Natural killer cell treated with Interleukin-12 subunit alpha and Interleukin-12 subunit beta and Interleukin-15 and Interleukin-18, amount 100 ng/mL, for 72 hours (primary cell): ENCODE measurements at regions not wholly inside any gene's neighbourhood (a gene's known extent, or its start where the extent isn't known, plus 50 kb on each side); places are given as distances from the start of the nearest gene placed in this dataset.

Experiments used
- ATAC-seq, 2 donors: fragments of 150-1000 bp; cut with Tn5 transposase in 1 of 2; sonication (Bioruptor Pico), chemical (Tn5 transposase) in 1 of 2; 2 replicates each; pipeline ENCODE4 v1.10.0; 2021
- DNase-seq: peaks from one replicate; pipeline ENCODE4 v3.0.0; 2022; ENCODE audit warnings: low spot score
- H3K27ac Mint-ChIP-seq, 2 donors: 1 replicate in 1 of 2; 2 replicates in 1 of 2; pipeline ENCODE4 v1.8.0; 2022; ENCODE audit warnings: mixed read lengths in 2 of 2, mild to moderate bottlenecking in 1 of 2, moderate library complexity in 1 of 2
- H3K27me3 Mint-ChIP-seq, 2 donors: 1 replicate in 1 of 2; 2 replicates in 1 of 2; pipeline ENCODE4 v1.8.0; 2022; ENCODE audit warnings: mixed read lengths in 2 of 2
- H3K36me3 Mint-ChIP-seq: one replicate; pipeline ENCODE4 v1.8.0; 2022; ENCODE audit warnings: mixed read lengths
- H3K4me1 Mint-ChIP-seq, 2 donors: 1 replicate in 1 of 2; 2 replicates in 1 of 2; pipeline ENCODE4 v1.8.0; 2022; ENCODE audit warnings: low read depth in 2 of 2, mixed read lengths in 2 of 2, mild to moderate bottlenecking in 1 of 2
- H3K4me3 Mint-ChIP-seq: one replicate; pipeline ENCODE4 v1.8.0; 2022; ENCODE audit warnings: mixed read lengths
- H3K9me3 Mint-ChIP-seq: 2 replicates; pipeline ENCODE4 v1.8.0; 2022; ENCODE audit warnings: mixed read lengths

DNA sequence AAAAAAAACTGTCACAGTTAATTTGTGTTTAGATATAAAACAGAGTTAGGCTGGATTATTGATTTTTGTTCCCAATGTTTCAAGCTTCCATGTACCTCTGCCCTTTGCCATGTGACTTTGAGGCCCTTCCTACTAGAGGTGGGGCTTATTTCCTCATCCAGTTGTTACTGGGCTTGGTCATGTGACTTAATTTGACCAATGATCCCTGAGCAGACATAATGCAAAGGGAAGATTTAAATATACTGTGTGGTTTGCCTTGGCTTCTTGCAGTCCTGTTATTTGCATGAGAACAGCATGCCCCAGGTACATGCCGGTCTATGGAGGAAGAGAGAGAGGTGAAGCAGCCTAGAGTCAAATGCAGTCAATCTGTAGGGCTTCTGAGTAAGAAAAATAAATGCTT, 347.0 kb downstream of the MIAT start:
- no peaks in the 10 kb centered on the region for H3K36me3 Mint-ChIP-seq
- no peaks in the 10 kb centered on the region for H3K4me1 Mint-ChIP-seq
- ATAC-seq (no peak), DNase-seq (no peak)
- H3K9me3 Mint-ChIP-seq = no peaks in the 10 kb centered on the region
- H3K27ac Mint-ChIP-seq = no peak overlapping the region
- H3K27me3 Mint-ChIP-seq = peaks cover 2 to 9% of the 10 kb centered on the region in 2 donors
- no peak overlapping the region for H3K4me3 Mint-ChIP-seq

DNA sequence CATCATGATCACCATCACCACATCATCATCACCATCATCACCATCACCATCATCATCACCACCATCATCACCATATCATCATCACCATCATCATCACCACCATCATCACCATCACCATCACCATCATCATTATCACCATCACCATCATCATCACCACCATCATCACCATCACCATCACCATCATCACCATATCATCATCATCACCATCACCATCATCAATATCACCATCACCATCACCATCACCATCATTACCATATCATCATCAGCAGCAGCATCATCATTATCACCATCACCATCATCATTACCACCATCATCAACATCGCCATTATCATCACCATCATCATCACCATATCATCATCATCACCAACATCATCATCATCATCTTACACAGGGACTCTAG, 351.1 kb downstream of the MIAT start:
- DNase-seq = no peak
- Mint-ChIP-seq H3K27ac (no peak overlapping the region), H3K36me3 (no peaks in the 10 kb centered on the region), H3K4me3 (no peak overlapping the region), H3K4me1 (no peaks in the 10 kb centered on the region), H3K27me3 (peaks cover 5 to 7% of the 10 kb centered on the region in 2 donors), H3K9me3 (no peaks in the 10 kb centered on the region)
- ATAC-seq = no peak

DNA sequence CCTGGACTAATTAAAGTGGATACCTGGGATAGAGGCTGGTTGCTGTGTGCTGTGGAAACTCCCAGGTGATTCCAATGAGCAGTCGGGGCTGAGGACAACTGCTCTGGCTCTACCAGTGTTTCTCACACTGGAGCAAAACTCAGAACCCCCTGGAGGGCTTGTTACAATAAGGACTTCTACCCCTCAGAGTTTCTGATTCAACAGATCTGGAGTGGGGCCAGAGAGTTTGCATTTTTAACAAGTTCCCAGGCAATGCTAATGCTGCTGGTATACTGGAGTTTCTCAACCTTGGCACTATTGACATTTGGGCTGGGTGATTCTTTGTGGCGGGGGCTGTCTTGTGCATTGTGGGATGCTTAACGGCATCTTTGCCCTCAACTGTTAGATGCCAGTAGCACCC, 353.7 kb downstream of the MIAT start:
- DNase-seq (no peak), ATAC-seq (no peak)
- H3K27me3 Mint-ChIP-seq = peaks cover 5 to 7% of the 10 kb centered on the region in 2 donors
- no peaks in the 10 kb centered on the region for H3K9me3 Mint-ChIP-seq
- H3K4me3 Mint-ChIP-seq = no peak overlapping the region
- no peak overlapping the region for H3K27ac Mint-ChIP-seq
- H3K36me3 Mint-ChIP-seq = no peaks in the 10 kb centered on the region
- H3K4me1 Mint-ChIP-seq = no peaks in the 10 kb centered on the region

DNA sequence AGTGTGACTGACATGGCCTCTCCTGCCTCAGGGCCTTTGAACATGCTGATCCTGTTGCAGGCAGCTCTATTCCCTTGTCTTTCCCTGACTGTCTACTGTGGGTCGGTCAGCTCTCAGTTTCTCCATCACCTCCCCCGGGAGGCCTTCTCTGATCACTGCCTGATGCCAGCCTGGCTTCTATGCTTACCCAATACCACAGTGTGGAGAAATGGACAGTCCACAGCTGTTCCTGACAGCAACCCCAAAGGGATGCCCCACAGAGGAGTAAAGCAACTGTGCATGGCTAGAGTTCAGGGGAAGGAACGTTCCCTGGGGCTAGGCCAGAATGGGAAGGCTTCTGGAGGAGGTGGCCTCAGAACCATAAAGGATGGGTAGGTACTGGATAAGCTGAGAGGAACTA, 354.3 kb downstream of the MIAT start:
- Mint-ChIP-seq H3K36me3 (no peaks in the 10 kb centered on the region), H3K9me3 (no peaks in the 10 kb centered on the region), H3K4me1 (no peaks in the 10 kb centered on the region), H3K27ac (no peak overlapping the region), H3K4me3 (no peak overlapping the region), H3K27me3 (peaks cover 5 to 7% of the 10 kb centered on the region in 2 donors)
- DNase-seq (no peak), ATAC-seq (no peak)

DNA sequence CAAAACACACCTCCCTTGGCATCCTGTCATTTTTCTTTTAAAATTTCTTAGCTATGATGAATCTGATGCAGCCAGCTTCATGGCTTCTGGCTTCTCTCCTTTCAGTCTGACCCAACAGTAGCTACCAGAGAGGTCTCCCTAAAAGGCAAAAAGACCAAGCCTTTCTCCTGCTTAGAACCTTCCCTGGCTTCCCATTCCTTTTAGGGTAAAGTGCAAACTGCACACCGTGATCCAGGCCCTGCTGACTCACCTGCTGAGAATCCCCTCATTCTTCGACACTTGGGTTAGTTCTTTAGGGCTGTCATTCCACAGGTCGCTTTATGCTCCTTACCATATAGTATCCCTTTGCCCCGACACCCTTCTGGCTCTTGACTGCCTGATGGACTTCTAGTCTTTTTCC, 362.4 kb downstream of the MIAT start:
- peaks cover 5% of the 10 kb centered on the region for H3K9me3 Mint-ChIP-seq
- H3K36me3 Mint-ChIP-seq = no peaks in the 10 kb centered on the region
- H3K27ac Mint-ChIP-seq = no peak overlapping the region
- no peaks in the 10 kb centered on the region for H3K4me1 Mint-ChIP-seq
- H3K4me3 Mint-ChIP-seq = no peak overlapping the region
- ATAC-seq = no peak
- no peak for DNase-seq
- peaks cover 24 to 42% of the 10 kb centered on the region in 2 donors for H3K27me3 Mint-ChIP-seq

DNA sequence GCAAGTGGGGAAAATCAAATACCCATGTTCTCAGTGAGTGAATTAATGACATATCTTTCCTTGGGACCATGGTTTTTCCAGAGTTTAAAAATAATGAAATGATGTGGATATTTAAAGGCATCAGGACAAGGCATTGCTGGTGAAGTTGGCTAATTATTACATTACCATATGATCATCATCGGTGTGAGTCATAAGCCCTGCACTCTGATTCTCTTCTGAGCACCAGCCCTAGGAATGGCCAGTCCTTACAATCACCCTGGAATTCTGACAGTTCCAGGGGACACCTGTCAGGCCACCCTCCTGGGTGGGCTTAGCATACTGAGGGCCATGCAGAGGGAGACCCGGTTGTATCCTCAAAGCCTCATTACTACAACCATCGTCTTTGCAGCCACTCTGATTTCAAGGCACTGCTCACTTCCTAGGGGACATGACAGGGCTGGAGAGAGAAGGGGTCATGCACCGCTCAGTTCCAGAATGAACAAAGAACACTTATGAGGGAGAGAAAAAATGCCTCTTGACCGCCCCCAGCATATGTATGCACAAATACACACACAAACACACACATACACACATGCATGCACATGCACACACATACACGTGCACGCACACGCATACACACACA, 365.0 kb downstream of the MIAT start:
- Mint-ChIP-seq H3K27me3 (peaks cover 31 to 48% of the 10 kb centered on the region in 2 donors), H3K4me1 (no peaks in the 10 kb centered on the region), H3K27ac (no peak overlapping the region), H3K4me3 (no peak overlapping the region), H3K36me3 (no peaks in the 10 kb centered on the region), H3K9me3 (peaks cover 5% of the 10 kb centered on the region)
- ATAC-seq = no peak
- no peak for DNase-seq

DNA sequence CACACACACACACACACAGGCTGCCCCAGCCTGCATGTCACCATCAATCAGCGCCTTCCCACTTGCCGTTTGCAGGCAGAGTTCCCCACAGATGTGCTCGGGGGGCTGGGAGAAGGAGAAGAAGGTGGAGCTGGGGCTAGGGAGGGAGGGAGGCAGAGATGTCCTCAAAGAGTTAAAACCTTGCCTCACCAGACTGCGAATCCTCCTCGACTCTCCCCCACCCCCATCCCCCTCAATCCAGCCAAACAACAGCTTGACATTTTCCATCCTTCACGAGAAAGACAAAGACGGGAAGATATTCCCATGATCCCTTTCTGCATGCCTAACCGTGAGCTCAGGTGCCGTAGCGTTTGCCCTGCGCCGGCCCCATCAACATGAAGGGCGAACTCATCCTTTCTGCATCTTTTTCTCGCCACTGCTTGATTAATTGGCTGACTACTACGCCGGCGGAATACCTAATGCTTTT, 365.5 kb downstream of the MIAT start:
- Mint-ChIP-seq H3K4me1 (no peaks in the 10 kb centered on the region), H3K27ac (no peak overlapping the region), H3K27me3 (peaks cover 28 to 42% of the 10 kb centered on the region in 2 donors), H3K36me3 (no peaks in the 10 kb centered on the region), H3K4me3 (no peak overlapping the region), H3K9me3 (peaks cover 5% of the 10 kb centered on the region)
- no peak for ATAC-seq
- DNase-seq = no peak

DNA sequence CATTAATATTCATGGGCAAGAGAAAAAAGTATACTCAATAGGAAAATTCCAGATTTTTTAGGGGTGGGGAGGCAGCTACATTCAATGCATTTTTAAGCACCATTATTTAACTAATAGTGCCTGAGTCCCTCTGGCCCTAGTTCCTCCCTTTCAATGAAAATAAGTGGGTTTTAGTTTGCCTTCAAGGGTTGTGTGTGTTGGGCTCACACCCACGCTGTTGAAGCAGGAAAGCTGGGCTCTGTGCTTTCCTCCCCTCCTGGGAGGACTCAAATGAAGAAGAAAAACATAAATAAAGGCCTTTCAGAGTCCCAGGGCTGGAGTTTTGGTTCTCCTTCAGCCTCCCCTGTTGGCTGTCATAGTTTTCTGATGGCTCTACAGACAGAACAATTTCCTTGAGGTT, 366.2 kb downstream of the MIAT start:
- no peak for DNase-seq
- H3K4me3 Mint-ChIP-seq = no peak overlapping the region

DNA sequence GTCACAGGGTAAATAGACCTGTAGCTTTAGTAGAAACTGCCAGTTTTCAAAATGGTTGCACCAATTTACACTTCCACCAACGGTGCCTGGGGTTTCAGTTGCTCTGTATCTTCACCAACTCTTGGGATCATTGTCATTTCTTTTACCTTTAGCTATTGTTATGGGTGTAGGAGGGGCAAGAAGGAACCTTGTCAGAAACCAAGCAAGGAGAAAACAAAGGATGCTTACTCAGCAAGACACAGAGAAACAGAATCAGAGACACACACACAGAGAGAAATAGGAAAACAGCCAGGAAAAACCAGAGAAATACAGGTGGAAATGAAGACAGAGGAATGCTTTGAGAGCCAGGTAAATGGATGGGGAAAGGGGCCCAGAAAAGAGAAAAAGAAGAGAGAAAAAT, 367.6 kb downstream of the MIAT start:
- no peaks in the 10 kb centered on the region for H3K9me3 Mint-ChIP-seq
- no peak overlapping the region for H3K27ac Mint-ChIP-seq
- H3K4me3 Mint-ChIP-seq = no peak overlapping the region
- ATAC-seq (no peak), DNase-seq (no peak)
- no peaks in the 10 kb centered on the region for H3K36me3 Mint-ChIP-seq
- peaks cover 16 to 22% of the 10 kb centered on the region in 2 donors for H3K27me3 Mint-ChIP-seq
- H3K4me1 Mint-ChIP-seq = no peaks in the 10 kb centered on the region

More for the DNA sequence above, 366.2 kb downstream of the MIAT start:
- Mint-ChIP-seq H3K36me3 (no peaks in the 10 kb centered on the region), H3K27ac (no peak overlapping the region), H3K4me1 (no peaks in the 10 kb centered on the region), H3K9me3 (peaks cover 2% of the 10 kb centered on the region), H3K27me3 (peaks cover 25 to 35% of the 10 kb centered on the region in 2 donors)
- ATAC-seq = no peak

DNA sequence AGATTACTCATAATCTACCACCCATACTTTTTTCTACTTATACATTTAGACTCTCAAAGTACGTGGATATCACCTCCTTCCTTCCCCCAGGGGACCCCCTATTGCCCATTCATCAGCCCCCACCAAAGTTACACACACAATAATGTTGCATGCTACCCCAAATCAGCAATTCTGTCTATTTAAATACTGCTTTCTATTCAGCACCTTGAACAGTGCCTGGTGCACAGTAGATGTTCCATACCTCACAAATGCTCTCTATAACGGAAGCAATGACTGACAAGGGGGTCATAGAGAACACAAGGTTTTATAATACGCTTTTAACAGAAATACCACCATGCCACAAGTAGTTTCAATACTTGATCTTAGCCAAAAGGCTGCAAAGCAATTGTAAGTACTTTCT, 370.7 kb downstream of the MIAT start:
- H3K4me1 Mint-ChIP-seq = no peaks in the 10 kb centered on the region
- no peak overlapping the region for H3K27ac Mint-ChIP-seq
- H3K9me3 Mint-ChIP-seq = no peaks in the 10 kb centered on the region
- no peak overlapping the region for H3K4me3 Mint-ChIP-seq
- DNase-seq = no peak
- peaks cover 17 to 23% of the 10 kb centered on the region in 2 donors for H3K27me3 Mint-ChIP-seq
- H3K36me3 Mint-ChIP-seq = no peaks in the 10 kb centered on the region
- ATAC-seq = no peak

DNA sequence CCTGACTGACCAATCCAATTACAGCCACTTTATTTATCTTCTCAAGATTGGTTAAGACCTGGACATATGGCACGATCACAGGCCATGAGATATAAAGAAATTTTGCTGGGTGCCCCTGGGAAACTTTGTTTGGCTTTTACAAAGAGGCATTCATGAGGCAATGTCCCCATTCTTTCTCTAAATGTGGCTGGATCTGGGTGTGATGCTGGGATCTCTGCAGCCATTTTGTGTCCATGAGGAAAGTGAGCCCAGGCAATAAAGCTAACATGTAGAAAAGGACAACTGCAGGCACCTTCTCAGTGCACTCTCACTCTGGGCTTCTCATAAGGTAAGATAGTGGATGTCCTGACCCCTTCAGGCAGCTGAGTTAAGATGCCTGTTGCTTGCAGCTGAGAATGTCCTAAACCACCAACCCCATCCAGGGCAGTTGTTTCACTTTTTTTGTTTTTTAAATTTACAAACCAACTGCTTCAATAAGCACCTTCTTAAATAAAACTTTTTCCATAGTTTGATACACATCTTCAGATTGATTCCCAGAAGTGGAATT, 372.3 kb downstream of the MIAT start:
- Mint-ChIP-seq H3K4me3 (no peak overlapping the region), H3K27ac (no peak overlapping the region), H3K9me3 (no peaks in the 10 kb centered on the region), H3K36me3 (no peaks in the 10 kb centered on the region), H3K4me1 (no peaks in the 10 kb centered on the region), H3K27me3 (peaks cover 25 to 32% of the 10 kb centered on the region in 2 donors)
- ATAC-seq = no peak
- no peak for DNase-seq

DNA sequence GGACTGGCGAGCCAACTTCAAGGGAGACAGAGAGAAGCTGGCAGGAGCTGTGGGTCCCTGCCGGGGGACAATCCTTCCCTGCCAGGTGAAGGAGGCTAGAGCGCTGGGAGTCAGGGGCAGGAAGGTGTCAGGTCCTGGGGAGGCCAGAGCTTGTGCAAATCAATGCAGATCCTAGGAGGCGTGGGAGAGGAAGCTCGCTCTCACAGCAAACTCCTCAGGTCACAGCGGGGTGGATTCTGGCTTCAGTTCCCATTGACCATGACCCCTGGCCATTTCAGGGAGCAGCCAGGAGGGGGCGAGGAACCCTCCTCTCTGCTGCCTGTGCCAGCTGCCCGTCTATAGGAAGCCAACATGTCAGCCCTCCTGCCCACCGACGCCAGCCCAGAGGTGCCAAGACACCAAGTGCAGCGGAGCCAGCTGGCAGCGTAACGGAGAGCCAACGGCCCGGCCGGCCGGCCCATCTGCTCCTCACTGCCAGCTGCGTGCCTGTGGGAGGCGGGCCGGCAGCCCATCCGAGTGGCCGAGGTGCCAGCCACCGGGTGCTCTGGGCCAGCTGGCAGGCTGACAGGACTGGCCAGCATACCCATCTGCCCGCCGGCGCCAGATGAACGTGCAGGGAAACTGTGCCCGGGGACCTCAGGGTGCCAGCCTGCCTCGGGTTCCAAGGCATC, 374.8 kb downstream of the MIAT start:
- Mint-ChIP-seq H3K4me3 (no peak overlapping the region), H3K27me3 (peaks cover 20 to 32% of the 10 kb centered on the region in 2 donors), H3K36me3 (no peaks in the 10 kb centered on the region), H3K4me1 (no peaks in the 10 kb centered on the region), H3K27ac (no peak overlapping the region), H3K9me3 (no peaks in the 10 kb centered on the region)
- ATAC-seq (no peak), DNase-seq (no peak)

DNA sequence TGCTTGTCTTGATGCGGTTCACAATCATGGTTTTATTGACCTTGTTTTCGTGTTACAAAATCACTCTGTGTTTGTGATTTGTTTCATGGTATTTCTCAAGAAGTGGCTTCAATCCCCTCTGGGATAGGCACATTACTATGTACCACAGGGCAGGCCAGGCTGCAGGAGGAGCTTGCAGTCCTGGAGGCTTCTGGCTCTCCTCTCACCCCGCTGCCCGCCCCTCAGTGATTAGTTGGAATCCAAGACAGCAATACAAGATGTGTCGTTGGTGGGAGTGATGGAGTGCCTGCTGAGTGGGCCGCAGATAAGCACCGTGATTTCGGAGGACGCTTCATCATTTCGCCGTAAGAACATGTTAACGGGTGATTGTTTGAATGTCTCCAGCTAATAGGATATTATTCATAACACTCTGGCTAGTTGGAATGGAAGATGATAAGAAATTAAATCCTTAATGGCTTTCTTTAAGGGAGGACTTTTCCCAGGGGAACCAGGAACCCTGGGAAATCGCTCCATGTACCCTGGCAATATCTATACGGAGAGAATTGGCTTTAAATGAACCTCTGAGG, 384.4 kb downstream of the MIAT start:
- Mint-ChIP-seq H3K36me3 (no peaks in the 10 kb centered on the region), H3K9me3 (no peaks in the 10 kb centered on the region), H3K27me3 (peaks cover 18 to 24% of the 10 kb centered on the region in 2 donors), H3K27ac (no peak overlapping the region), H3K4me3 (no peak overlapping the region), H3K4me1 (no peaks in the 10 kb centered on the region)
- ATAC-seq (no peak), DNase-seq (no peak)

DNA sequence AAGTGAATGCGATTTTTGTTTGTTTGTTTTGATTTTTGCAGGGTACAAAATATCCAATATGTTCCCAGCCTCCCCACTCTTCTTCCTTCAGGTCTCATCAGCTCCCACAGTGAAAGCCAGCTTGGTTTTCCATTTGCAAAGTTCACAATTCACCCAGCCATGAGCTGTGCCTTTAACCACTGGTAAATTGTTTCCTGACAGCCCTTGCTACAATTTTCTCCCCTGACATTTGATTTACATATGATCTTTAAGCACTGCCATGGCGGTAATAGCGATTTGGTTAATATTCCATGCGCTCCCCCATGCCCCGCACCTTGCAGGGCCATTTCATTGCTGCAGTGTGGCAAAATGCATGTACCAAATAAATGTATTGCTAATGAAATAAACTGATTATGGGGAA, 385.9 kb downstream of the MIAT start:
- DNase-seq = no peak
- Mint-ChIP-seq H3K4me3 (no peak overlapping the region), H3K36me3 (no peaks in the 10 kb centered on the region), H3K4me1 (no peaks in the 10 kb centered on the region), H3K27ac (no peak overlapping the region), H3K27me3 (peaks cover 20 to 24% of the 10 kb centered on the region in 2 donors), H3K9me3 (no peaks in the 10 kb centered on the region)
- no peak for ATAC-seq
